ENCODE measurements at regions not wholly inside any gene's neighbourhood (a gene's known extent, or its start where the extent isn't known, plus 50 kb on each side); places are given as distances from the start of the nearest gene placed in this dataset.
"Not testable (repeated sequence)": the region's sequence is repeated elsewhere in the genome, so short reads cannot be mapped to it uniquely, and the experiment has no call there.

- DNase-seq; H3K36me3 ChIP-seq; H3K27me3 ChIP-seq; ATAC-seq; H3K4me1 ChIP-seq; intact Hi-C loops (cut with DNase I); H3K27ac ChIP-seq; H3K4me3 ChIP-seq; H3K9me3 ChIP-seq: not testable (repeated sequence)
Measured at GRCh38 chr1:91207691-91208090, 185.9 kb upstream of the ZNF644 start.

GRCh38 chr1:91204150-91204549 is 182.3 kb upstream of the ZNF644 start:
- DNase-seq; H3K27ac ChIP-seq; H3K36me3 ChIP-seq; intact Hi-C loops (cut with DNase I); H3K9me3 ChIP-seq; ATAC-seq; H3K4me1 ChIP-seq; H3K27me3 ChIP-seq; H3K4me3 ChIP-seq: not testable (repeated sequence)

GRCh38 chr1:91201694-91202093 is 179.9 kb upstream of the ZNF644 start:
- Histone ChIP-seq H3K36me3 (no peaks in the 10 kb centered on the region), H3K27ac (no peak overlapping the region), H3K4me1 (no peaks in the 10 kb centered on the region), H3K9me3 (no peaks in the 10 kb centered on the region), H3K4me3 (no peak overlapping the region), H3K27me3 (no peaks in the 10 kb centered on the region)
- intact Hi-C loops (cut with DNase I) = no loop called here
- ATAC-seq (no peak), DNase-seq (no peak)
- TF ChIP-seq CTCF (IDR thresholded peaks at IDR 0.05) = no peak

- ATAC-seq (no peak), DNase-seq (no peak)
- H3K4me1 ChIP-seq = no peaks in the 10 kb centered on the region
- no peak for TF ChIP-seq CTCF (IDR thresholded peaks at IDR 0.05)
- no peaks in the 10 kb centered on the region for H3K27me3 ChIP-seq
- no peak overlapping the region for H3K27ac ChIP-seq
- no peak overlapping the region for H3K4me3 ChIP-seq
- no peaks in the 10 kb centered on the region for H3K9me3 ChIP-seq
- intact Hi-C loops (cut with DNase I) = no loop called here
- H3K36me3 ChIP-seq = no peaks in the 10 kb centered on the region
Measured at GRCh38 chr1:91201176-91201575, 179.3 kb upstream of the ZNF644 start.

- no peak overlapping the region for H3K4me3 ChIP-seq
- no peak for TF ChIP-seq CTCF (IDR thresholded peaks at IDR 0.05)
- no peak for ATAC-seq
- DNase-seq = no peak
- no peaks in the 10 kb centered on the region for H3K4me1 ChIP-seq
- no peaks in the 10 kb centered on the region for H3K9me3 ChIP-seq
- no peaks in the 10 kb centered on the region for H3K27me3 ChIP-seq
- H3K36me3 ChIP-seq = no peaks in the 10 kb centered on the region
- no peak overlapping the region for H3K27ac ChIP-seq
- intact Hi-C loops (cut with DNase I) = no loop called here
Measured at GRCh38 chr1:91200675-91201074, 178.8 kb upstream of the ZNF644 start.

- Histone ChIP-seq H3K9me3 (no peaks in the 10 kb centered on the region), H3K27me3 (no peaks in the 10 kb centered on the region), H3K36me3 (no peaks in the 10 kb centered on the region), H3K4me1 (no peaks in the 10 kb centered on the region), H3K27ac (no peak overlapping the region), H3K4me3 (no peak overlapping the region)
- intact Hi-C loops (cut with DNase I) = no loop called here
- no peak for ATAC-seq
- TF ChIP-seq CTCF (IDR thresholded peaks at IDR 0.05) = no peak
- no peak for DNase-seq
Measured at GRCh38 chr1:91199988-91200387, 178.2 kb upstream of the ZNF644 start.

- no peak overlapping the region for H3K27ac ChIP-seq
- no peak for DNase-seq
- H3K4me3 ChIP-seq = no peak overlapping the region
- no peaks in the 10 kb centered on the region for H3K36me3 ChIP-seq
- TF ChIP-seq CTCF (IDR thresholded peaks at IDR 0.05) = no peak
- no peak for ATAC-seq
- no peaks in the 10 kb centered on the region for H3K27me3 ChIP-seq
- H3K4me1 ChIP-seq = no peaks in the 10 kb centered on the region
- H3K9me3 ChIP-seq = no peaks in the 10 kb centered on the region
- intact Hi-C loops (cut with DNase I) = no loop called here
Measured at GRCh38 chr1:91190996-91191395, 169.2 kb upstream of the ZNF644 start.

Measured in upper lobe of right lung (tissue), 1 donor.